ENCODE measurements at regions not wholly inside any gene's neighbourhood (a gene's known extent, or its start where the extent isn't known, plus 50 kb on each side); places are given as distances from the start of the nearest gene placed in this dataset.
"Not testable (repeated sequence)": the region's sequence is repeated elsewhere in the genome, so short reads cannot be mapped to it uniquely, and the experiment has no call there.

GRCh38 chr15:20063167-20063566, 478.4 kb downstream of the GOLGA6L6 start:
- ATAC-seq; H3K4me3 ChIP-seq (ENCODE audit: low read length); CTCF ChIA-PET; H3K27ac ChIP-seq (ENCODE audit: low read length); H3K9me2 ChIP-seq (replicated peaks; ENCODE audit: low read length); H3K4me1 ChIP-seq (ENCODE audit: insufficient read depth, low read length); H3F3A ChIP-seq (ENCODE audit: low read length, unreplicated experiment); H3K9me3 ChIP-seq (ENCODE audit: low read length); H3K27me3 ChIP-seq (ENCODE audit: low read length); POLR2A ChIA-PET (ENCODE audit: unreplicated experiment); H2AFZ ChIP-seq (ENCODE audit: low read length); H3K4me2 ChIP-seq (ENCODE audit: low read length); H4K20me1 ChIP-seq (ENCODE audit: low read length); intact Hi-C loops (cut with micrococcal nuclease); H3K36me3 ChIP-seq (ENCODE audit: low read depth, low read length); H3K79me2 ChIP-seq (ENCODE audit: low read length); BruUV-seq (replicated peaks); H3K9ac ChIP-seq (ENCODE audit: low read length): not testable (repeated sequence)
- peak; percentile 0 for DNase-seq

DNA sequence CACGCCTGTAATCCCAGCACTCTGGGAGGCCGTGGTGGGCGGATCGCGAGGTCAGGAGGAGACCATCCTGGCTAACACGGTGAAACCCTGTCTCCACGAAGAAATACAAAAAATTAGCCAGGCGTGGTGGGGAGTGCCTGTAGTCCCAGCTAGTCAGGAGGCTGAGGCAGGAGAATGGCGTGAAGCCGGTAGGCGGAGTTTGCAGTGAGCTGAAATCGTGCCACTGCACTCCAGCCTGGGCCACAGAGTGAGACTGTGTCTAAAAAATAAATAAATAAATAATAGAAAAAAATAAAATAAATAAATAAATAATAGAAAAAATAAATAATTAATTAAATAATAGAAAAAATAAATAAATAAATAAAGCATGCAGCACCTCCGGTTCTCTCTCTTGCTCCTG, 480.8 kb downstream of the GOLGA6L6 start:
- H2AFZ ChIP-seq (ENCODE audit: low read length); DNase-seq; ATAC-seq; intact Hi-C loops (cut with micrococcal nuclease); H3K27ac ChIP-seq (ENCODE audit: low read length); H3K4me1 ChIP-seq (ENCODE audit: insufficient read depth, low read length); H4K20me1 ChIP-seq (ENCODE audit: low read length); H3K36me3 ChIP-seq (ENCODE audit: low read depth, low read length); H3K4me2 ChIP-seq (ENCODE audit: low read length); H3K27me3 ChIP-seq (ENCODE audit: low read length); H3K79me2 ChIP-seq (ENCODE audit: low read length); H3K4me3 ChIP-seq (ENCODE audit: low read length); H3K9me3 ChIP-seq (ENCODE audit: low read length); CTCF ChIA-PET; BruUV-seq (replicated peaks); POLR2A ChIA-PET (ENCODE audit: unreplicated experiment); H3K9me2 ChIP-seq (replicated peaks; ENCODE audit: low read length); H3F3A ChIP-seq (ENCODE audit: low read length, unreplicated experiment); H3K9ac ChIP-seq (ENCODE audit: low read length): not testable (repeated sequence)

DNA sequence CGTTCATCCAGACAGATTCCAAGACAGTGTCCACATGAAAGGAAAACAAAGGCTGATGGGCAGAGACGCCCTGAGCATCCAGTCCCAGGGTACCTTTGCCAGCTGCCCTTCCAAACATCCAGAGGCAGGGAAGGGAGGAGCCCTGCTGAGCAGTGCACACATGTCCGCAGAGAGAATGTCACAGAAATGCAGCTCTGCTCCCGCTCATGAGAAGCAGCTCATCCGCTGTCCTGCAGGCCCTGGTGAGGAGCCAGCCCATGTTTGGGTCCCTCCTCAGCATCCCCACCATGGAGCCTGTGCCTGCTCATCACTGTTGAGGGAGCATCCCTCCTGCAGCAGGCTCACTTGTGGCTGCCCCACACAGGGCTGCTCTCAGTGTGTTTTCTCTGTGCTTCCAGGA, 484.7 kb downstream of the GOLGA6L6 start:
- H3K27ac ChIP-seq (ENCODE audit: low read length); H3K4me1 ChIP-seq (ENCODE audit: insufficient read depth, low read length); H3K4me3 ChIP-seq (ENCODE audit: low read length); H2AFZ ChIP-seq (ENCODE audit: low read length); H3F3A ChIP-seq (ENCODE audit: low read length, unreplicated experiment); DNase-seq; H3K9ac ChIP-seq (ENCODE audit: low read length); H3K79me2 ChIP-seq (ENCODE audit: low read length); H3K9me2 ChIP-seq (replicated peaks; ENCODE audit: low read length); H3K9me3 ChIP-seq (ENCODE audit: low read length); POLR2A ChIA-PET (ENCODE audit: unreplicated experiment); ATAC-seq; H4K20me1 ChIP-seq (ENCODE audit: low read length); CTCF ChIA-PET; H3K36me3 ChIP-seq (ENCODE audit: low read depth, low read length); H3K27me3 ChIP-seq (ENCODE audit: low read length); H3K4me2 ChIP-seq (ENCODE audit: low read length); BruUV-seq (replicated peaks); intact Hi-C loops (cut with micrococcal nuclease): not testable (repeated sequence)

DNA sequence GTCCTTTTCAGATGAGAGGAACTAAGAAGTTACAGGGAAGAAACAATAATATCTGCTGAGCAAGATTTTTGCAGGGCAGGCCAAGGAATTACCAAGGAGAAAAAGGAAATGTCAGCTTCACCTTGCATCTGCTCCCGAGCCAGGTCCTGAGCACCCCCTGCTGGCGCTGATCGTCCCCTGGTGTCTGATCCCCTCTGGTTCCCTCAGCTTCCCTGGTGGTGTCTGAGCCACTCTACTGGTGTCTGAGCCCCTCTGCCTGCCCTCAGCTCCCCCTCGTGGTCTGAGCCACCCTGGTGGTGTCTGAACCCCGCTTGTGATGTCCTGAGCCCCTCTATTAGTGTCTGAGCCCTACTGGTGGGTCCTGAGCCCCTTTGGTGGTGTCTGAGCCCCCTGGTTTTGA, 485.7 kb downstream of the GOLGA6L6 start:
- H3K36me3 ChIP-seq (ENCODE audit: low read depth, low read length); CTCF ChIA-PET; H3K9ac ChIP-seq (ENCODE audit: low read length); POLR2A ChIA-PET (ENCODE audit: unreplicated experiment); H3K4me2 ChIP-seq (ENCODE audit: low read length); H3K27me3 ChIP-seq (ENCODE audit: low read length); H3K9me2 ChIP-seq (replicated peaks; ENCODE audit: low read length); H3K9me3 ChIP-seq (ENCODE audit: low read length); H3F3A ChIP-seq (ENCODE audit: low read length, unreplicated experiment); BruUV-seq (replicated peaks); H3K27ac ChIP-seq (ENCODE audit: low read length); ATAC-seq; H4K20me1 ChIP-seq (ENCODE audit: low read length); H3K4me1 ChIP-seq (ENCODE audit: insufficient read depth, low read length); H2AFZ ChIP-seq (ENCODE audit: low read length); H3K4me3 ChIP-seq (ENCODE audit: low read length); intact Hi-C loops (cut with micrococcal nuclease); H3K79me2 ChIP-seq (ENCODE audit: low read length): not testable (repeated sequence)
- DNase-seq = peak; percentile 1

- H3K27ac ChIP-seq (ENCODE audit: low read length); POLR2A ChIA-PET (ENCODE audit: unreplicated experiment); intact Hi-C loops (cut with micrococcal nuclease); H3K4me2 ChIP-seq (ENCODE audit: low read length); H3K4me3 ChIP-seq (ENCODE audit: low read length); H3K27me3 ChIP-seq (ENCODE audit: low read length); H3K4me1 ChIP-seq (ENCODE audit: insufficient read depth, low read length); CTCF ChIA-PET; H3K9me2 ChIP-seq (replicated peaks; ENCODE audit: low read length); H3F3A ChIP-seq (ENCODE audit: low read length, unreplicated experiment); DNase-seq; H3K9ac ChIP-seq (ENCODE audit: low read length); H3K9me3 ChIP-seq (ENCODE audit: low read length); H3K79me2 ChIP-seq (ENCODE audit: low read length); ATAC-seq; BruUV-seq (replicated peaks); H2AFZ ChIP-seq (ENCODE audit: low read length); H3K36me3 ChIP-seq (ENCODE audit: low read depth, low read length); H4K20me1 ChIP-seq (ENCODE audit: low read length): not testable (repeated sequence)
Observed at GRCh38 chr15:20048189-20048588, 493.4 kb downstream of the GOLGA6L6 start.

DNA sequence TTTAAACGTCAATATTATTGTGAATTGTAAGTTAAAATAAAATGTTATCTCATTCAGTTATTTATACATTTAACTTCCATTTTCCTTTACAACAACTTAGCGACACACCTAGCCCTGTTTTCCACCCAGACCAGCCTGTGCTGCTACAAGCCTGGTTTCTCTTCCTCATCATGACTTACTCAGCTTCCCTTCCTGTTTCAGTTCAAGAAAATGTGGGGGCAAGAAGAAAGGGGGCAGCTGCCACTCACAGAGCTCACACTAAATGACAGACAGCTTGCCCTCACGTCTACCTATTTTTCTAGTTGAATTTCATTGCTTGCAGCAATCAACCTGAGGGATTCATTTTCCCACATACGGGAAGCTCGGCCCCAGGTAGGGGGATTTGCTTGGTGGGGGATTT, 496.4 kb downstream of the GOLGA6L6 start:
- H2AFZ ChIP-seq (ENCODE audit: low read length); H3K9me3 ChIP-seq (ENCODE audit: low read length); H3K4me1 ChIP-seq (ENCODE audit: insufficient read depth, low read length); H3K4me3 ChIP-seq (ENCODE audit: low read length); ATAC-seq; intact Hi-C loops (cut with micrococcal nuclease); H3K4me2 ChIP-seq (ENCODE audit: low read length); H3K36me3 ChIP-seq (ENCODE audit: low read depth, low read length); POLR2A ChIA-PET (ENCODE audit: unreplicated experiment); H4K20me1 ChIP-seq (ENCODE audit: low read length); H3K9me2 ChIP-seq (replicated peaks; ENCODE audit: low read length); H3K79me2 ChIP-seq (ENCODE audit: low read length); H3K9ac ChIP-seq (ENCODE audit: low read length); H3K27me3 ChIP-seq (ENCODE audit: low read length); CTCF ChIA-PET; H3F3A ChIP-seq (ENCODE audit: low read length, unreplicated experiment); BruUV-seq (replicated peaks); DNase-seq; H3K27ac ChIP-seq (ENCODE audit: low read length): not testable (repeated sequence)

DNA sequence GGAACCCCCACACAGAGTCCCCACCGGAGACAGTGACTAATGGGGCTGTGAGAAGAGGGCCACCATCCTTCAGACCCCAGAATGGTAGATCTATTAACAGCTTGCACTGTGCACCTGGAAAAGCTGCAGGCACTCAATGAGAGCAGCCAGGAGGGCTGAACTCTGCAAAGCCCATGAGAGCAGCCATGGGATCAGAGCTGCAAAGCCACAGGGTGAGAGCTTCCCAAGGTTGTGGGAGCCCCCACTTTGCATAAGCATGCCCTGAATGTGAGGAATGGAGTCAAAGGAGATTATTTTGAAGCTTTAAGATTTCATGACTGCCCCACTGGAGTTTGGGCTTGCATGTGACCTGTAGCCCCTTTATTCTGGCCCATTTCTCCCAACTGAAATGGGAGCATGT, 500.9 kb downstream of the GOLGA6L6 start:
- H3K9me3 ChIP-seq (ENCODE audit: low read length); H3K4me2 ChIP-seq (ENCODE audit: low read length); H3K9me2 ChIP-seq (replicated peaks; ENCODE audit: low read length); H3K36me3 ChIP-seq (ENCODE audit: low read depth, low read length); H3K27ac ChIP-seq (ENCODE audit: low read length); H3K4me3 ChIP-seq (ENCODE audit: low read length); H3K9ac ChIP-seq (ENCODE audit: low read length); H3F3A ChIP-seq (ENCODE audit: low read length, unreplicated experiment); POLR2A ChIA-PET (ENCODE audit: unreplicated experiment); H2AFZ ChIP-seq (ENCODE audit: low read length); DNase-seq; intact Hi-C loops (cut with micrococcal nuclease); H3K79me2 ChIP-seq (ENCODE audit: low read length); H4K20me1 ChIP-seq (ENCODE audit: low read length); BruUV-seq (replicated peaks); CTCF ChIA-PET; H3K27me3 ChIP-seq (ENCODE audit: low read length); H3K4me1 ChIP-seq (ENCODE audit: insufficient read depth, low read length); ATAC-seq: not testable (repeated sequence)
